Spleen (tissue), 7 donors: ENCODE measurements at regions not wholly inside any gene's neighbourhood (a gene's known extent, or its start where the extent isn't known, plus 50 kb on each side); places are given as distances from the start of the nearest gene placed in this dataset.

Experiments
- CTCF ChIP-seq, 11 experiments: fragments of 200-600 bp in 7 of 11; fragments of 450-650 bp in 4 of 11; sonication (generic) in 4 of 11; IDR thresholded peaks in 8 of 11; conservative IDR thresholded peaks in 3 of 11; 1 replicate in 7 of 11; 2 replicates in 4 of 11; pipeline versions ENCODE4 v1.4.0 to v1.8.0; 2016 to 2021; ENCODE audit warnings: antibody characterized with exemption in 11 of 11, inconsistent platforms in 4 of 11, mild to moderate bottlenecking in 1 of 11
- POLR2A ChIP-seq, 3 donors: fragments of 450-650 bp; IDR thresholded peaks; one replicate each; pipeline ENCODE4 v1.5.1; 2017; ENCODE audit warnings: antibody characterized with exemption in 3 of 3, mild to moderate bottlenecking in 1 of 3
- donor health status: DM: no; HTN: no; CAD: no; lungs with moderate emphysema.
- donor health status: DM: no; HTN: no; CAD: no.
- donor health status: DM: no; HTN: no; CAD: no.

GRCh38 chr16:66274335-66275110 is 92.0 kb upstream of the CDH5 start:
- TF ChIP-seq CTCF (IDR thresholded peaks at IDR 0.05 in 8 of 11, conservative IDR thresholded peaks at IDR 0.05 in 3 of 11) (peak in 3 of 11 experiments; percentile 10 to 33 (median 13)), POLR2A (IDR thresholded peaks at IDR 0.05) (no peak)
